HUDEP-2 (cell line): ENCODE measurements at regions not wholly inside any gene's neighbourhood (a gene's known extent, or its start where the extent isn't known, plus 50 kb on each side); places are given as distances from the start of the nearest gene placed in this dataset.
"Not testable (repeated sequence)": the region's sequence is repeated elsewhere in the genome, so short reads cannot be mapped to it uniquely, and the experiment has no call there.

ENCODE experiments used
- DNase-seq, 76 experiments: peaks; one replicate each; lab custom pipeline; 2025; ENCODE audit not compliant: unreplicated experiment in 76 of 76; lab: John Stamatoyannopoulos, UW

DNA sequence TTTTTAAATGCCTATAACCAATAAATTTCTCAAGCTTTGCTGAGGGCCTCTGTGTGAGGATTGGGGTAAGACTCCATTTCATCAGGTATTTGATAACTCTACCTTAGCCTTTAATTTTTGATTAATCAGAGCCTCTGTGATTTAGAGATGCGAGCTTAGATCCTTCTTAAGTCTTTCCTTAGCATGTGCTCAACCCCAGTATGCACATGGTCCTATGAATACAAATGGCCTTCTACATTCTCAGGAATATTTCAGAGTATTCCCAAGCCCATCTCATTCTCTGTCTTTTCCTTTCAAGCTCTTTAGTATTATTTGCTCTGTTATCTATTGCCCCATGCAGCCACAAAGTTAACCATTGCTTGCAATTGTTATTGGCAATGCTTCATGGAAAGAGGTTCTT is 1407.7 kb downstream of the LRFN5 start:
- DNase-seq: no peak

DNA sequence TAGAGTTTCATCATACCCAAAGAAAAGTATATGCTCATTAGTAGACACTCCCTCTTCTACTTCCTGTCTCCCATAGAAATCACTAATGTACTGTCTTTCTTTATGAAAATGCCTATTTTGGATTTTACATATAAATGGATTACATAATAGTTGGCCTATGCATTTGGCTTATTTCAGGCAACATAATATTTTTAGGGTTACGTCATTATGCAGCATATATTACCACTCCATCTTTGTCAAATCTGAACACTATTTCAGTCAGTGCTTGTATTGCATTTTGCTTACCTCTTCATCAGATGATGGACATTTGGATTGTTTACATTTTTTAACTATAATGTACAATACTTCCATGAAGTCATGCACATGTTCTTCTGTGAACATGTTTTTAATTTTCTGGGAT is 1406.1 kb downstream of the LRFN5 start:
- DNase-seq: no peak

DNA sequence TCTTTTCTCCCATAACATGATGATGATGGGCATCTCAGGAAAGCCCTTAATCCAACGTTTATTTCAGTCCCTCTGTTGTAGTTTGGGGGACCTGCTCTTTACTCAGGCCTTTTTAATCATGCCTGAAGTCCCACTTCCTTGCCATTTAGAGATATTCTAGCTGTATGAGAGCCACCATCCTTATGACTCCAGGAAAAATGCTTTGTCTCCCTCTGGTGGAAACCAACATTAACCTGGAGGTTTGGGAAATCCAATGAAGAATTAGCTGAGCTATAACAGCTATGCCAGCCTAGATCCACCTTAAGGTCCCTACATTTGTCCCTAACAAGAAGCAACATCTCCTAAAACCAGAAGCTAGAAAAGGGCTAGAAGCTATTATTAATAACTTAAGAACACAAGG is 1399.1 kb downstream of the LRFN5 start:
- no peak for DNase-seq

GRCh38 chr14:43003845-43004244 is 1397.2 kb downstream of the LRFN5 start:
- DNase-seq: no peak

DNA sequence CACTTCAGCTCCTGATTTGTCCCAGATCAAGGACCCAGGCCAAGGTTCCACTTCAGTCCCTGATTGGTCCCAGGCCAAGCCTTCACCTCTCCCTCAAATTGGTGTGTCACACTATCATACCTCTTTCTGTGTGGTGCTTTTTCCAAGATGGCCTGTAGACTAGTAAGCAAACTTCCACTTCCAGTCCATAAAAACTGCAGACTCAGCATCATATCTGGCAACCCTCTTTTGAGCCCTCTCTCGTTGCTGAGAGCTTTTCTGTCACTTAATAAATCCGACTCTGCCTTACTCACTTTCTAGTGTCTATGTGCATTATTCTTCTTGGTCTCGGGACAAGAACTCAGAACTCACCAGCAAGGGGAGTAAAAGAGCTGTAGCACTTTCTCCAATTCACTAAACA is 1395.1 kb downstream of the LRFN5 start:
- no peak for DNase-seq

DNA sequence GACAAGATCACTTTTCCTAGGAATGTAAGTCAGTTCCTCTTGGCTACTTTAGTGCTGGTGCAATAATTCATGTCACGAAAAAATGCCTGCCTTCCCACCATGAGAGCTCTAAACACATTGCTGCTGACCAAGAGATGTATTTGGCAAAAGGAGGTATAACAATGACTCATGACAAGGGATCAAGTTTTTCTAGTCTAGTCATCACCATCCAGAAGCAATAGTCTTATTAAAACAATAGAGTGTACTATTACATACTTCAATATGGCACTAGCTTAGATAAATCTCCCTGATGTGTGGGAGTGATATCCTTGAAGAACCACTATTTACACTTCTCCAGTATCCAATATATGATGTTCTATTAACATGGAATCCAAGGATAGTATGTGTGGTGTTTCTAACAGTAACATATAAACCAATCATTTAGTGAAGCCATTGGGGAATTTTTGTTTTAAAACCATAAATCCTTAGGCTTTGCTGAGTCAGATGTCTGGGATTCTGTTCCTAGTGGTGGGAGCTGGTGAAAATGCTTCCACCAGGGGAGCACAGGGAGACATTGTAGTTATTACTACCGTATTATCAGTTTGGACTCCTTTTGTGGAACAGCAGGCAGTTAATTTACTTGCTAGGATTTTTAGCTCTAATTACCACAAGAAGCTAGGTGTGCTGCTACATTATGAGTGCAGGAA is 1387.5 kb downstream of the LRFN5 start:
- no peak for DNase-seq

DNA sequence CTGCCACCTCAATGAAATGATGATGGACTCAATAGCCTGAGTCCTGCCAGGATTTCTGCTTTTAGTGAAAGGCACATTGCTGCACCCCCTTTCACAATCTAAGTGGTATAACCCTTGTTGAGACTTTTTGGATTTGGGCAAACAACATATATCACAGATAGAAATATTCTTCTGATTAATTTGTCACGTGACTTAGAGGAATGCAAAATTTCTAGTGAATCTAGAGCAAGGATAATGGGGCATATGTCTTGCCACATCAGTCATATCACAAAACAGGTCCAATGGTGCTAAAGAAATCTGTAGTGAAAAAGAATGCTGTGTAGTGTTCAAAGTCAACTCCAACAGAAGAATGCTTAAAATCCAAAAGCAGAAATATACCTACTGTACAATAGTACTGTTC is 1386.3 kb downstream of the LRFN5 start:
- DNase-seq: no peak

GRCh38 chr14:42980419-42980818 is 1373.7 kb downstream of the LRFN5 start:
- no peak for DNase-seq

- not testable (repeated sequence) for DNase-seq
These were observed 1366.5 kb downstream of the LRFN5 start for GRCh38 chr14:42973171-42973570.

DNA sequence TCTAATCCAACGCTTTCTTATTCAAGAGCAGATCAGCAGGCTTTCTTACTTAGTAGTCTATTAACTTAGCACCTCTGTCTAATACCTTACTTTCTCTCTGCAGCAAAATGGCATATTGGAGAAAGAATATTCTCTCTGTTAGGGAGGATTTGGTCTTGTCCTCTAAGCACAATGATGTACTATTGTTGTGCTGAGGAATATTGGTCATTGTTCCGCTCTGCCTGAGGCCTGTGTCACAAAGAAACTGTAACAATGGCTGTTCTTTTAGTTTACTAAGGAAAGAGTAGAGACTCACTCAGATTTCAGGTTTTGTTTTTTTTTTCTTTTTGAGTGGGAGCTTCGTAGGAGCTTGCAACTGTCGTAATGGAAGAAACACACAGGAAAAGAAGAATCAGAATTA is 1358.8 kb downstream of the LRFN5 start:
- DNase-seq: no peak

DNA sequence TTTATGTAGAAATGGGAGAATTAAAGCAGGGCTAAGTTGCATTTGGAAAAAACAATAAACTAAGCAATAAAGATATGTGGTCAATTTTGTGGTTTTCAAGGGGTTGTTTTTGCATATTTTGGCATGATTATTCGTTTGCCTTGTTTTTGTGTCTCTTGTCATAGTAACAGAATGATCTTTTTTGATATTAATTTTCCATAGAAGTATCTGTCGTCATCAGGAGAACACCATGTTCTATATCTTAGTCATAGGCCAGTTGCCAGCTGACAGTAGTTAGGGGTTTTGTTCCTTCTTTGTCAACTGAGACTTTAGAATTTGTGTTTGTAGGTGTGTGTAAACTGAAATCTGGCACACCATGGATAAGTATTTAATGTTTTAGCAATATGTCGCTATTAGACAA is 1354.8 kb downstream of the LRFN5 start:
- DNase-seq: no peak

DNA sequence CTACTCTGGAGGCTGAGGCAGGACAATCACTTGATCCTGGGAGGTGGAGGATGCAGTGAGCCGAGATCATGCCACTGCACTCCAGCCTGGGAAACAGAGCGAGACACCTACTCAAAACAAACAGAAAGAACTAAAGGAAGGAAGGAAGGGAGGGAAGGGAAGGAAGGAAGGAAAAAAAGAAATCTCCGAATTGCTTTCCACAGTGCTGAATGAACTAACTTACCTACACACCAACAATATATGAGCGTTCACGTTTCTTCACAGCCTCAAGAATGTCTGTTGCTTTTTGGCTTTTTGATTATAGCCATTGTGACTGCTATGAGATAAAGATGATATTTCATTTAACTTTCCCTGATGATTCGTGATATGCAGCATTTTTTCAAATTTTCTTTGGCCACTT is 1343.7 kb downstream of the LRFN5 start:
- DNase-seq: no peak

DNA sequence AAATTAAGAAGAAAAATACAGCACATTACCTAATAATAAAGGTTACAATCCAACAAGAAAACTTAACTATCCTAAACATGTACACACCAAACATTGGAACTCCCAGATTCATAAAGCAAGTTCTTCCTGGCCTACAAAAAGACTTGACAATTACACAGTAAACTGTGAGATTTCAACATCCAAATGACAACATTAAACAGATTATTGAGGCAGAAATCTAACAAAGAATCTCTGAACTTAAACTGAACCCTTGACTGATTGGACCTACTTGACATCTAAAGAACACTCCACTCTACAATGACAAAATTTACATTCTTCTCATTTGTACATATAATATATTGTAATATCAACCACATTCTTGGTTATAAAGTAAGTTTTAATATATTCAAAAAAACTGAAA is 1341.3 kb downstream of the LRFN5 start:
- no peak for DNase-seq

DNA sequence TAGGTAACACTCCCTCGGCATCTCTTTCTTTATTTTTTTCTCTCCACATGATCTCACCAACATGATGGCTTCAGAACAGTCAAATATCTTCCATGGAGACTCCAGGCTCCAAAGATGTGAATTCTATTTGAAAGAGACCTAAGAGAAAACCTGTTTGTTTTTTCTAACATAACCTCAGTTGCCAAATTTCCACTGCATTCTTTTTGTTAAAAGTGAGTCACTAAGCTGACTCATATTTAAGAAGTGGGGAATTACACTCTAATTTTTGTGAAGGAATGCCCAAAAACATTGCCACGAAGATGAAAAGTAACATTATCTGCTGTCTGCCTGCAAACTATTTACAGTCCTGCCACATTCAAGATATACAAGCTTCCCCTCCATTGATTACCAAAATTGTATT is 1337.6 kb downstream of the LRFN5 start:
- DNase-seq: no peak

GRCh38 chr14:42931308-42931707 is 1324.6 kb downstream of the LRFN5 start:
- no peak for DNase-seq

- DNase-seq: no peak
These were observed 1323.3 kb downstream of the LRFN5 start for GRCh38 chr14:42929806-42930480.

DNA sequence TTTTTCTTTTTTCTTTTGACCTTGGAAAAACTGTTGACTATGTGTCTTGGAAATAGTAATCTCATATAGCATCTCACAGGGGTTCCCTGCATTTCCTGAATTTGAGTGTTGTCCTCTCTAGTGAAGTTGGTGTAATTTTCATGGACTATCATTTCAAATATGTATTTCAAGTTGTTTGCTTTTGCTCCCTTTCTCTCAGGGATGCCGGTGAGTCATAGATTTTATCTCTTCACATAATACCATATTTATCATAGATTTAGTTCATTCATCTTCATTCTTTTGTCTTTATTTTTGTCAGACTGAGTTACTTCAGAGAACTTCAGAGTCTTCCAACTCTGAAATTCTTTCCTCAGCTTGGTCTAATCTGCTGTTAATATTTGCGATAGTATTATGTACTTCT is 1320.6 kb downstream of the LRFN5 start:
- DNase-seq: no peak

DNA sequence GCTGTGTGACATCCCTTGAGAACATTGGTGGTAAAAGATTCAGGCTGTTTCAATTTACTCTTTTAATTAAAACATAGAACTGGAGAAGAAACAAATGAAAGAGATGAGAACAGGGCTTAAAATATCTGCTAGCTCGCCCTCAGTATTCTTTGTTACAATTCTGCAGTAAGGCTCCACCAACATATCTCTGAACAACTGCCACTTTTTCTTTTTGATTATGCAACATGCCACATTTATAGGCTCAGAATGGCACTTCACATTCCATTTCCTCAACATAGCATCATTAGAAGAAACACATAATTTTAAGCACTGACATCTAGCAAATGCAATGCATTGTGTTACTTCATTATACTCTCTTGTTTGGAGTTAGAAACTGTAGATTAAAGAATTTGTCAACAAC is 1315.2 kb downstream of the LRFN5 start:
- DNase-seq: no peak

GRCh38 chr14:42918615-42919014 is 1311.9 kb downstream of the LRFN5 start:
- DNase-seq: no peak

GRCh38 chr14:42911642-42912041 is 1305.0 kb downstream of the LRFN5 start:
- DNase-seq: peak in 3 of 76 experiments; percentile 1 to 12 (median 5)

GRCh38 chr14:42909659-42910058 is 1303.0 kb downstream of the LRFN5 start:
- DNase-seq: no peak

GRCh38 chr14:42893183-42893582 is 1286.5 kb downstream of the LRFN5 start:
- no peak for DNase-seq

DNA sequence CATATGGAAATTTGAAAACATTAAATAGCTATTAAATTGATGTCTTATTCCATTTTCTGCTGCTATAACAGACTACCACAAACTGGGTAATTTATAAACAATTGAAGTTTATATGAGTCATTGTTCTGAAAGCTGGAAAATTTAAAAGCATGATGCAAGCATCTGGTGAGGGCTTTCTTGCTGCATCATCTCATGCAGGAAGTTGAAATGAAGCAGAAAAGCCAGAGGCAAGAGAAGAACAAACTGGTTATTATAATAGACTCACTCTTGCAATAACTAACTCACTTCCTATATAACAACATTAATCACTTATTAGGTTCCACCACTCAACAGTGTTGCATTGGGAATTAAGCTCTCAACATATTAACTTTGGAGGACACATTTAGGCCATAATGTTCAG is 1277.4 kb downstream of the LRFN5 start:
- DNase-seq: no peak
